H9 (cell line): ENCODE measurements at regions not wholly inside any gene's neighbourhood (a gene's known extent, or its start where the extent isn't known, plus 50 kb on each side); places are given as distances from the start of the nearest gene placed in this dataset.

Experiments
- DNase-seq: peaks from one replicate; pipeline ENCODE4 v3.0.0-alpha.2; 2017
- H2AFZ ChIP-seq: one replicate; pipeline ENCODE4 v1.6.1; 2013; ENCODE audit warnings: mild to moderate bottlenecking, low read length, control low read depth, moderate library complexity
- H2AK5ac ChIP-seq: 2 replicates; pipeline ENCODE4 v1.6.1; 2013; ENCODE audit warnings: low read length, control low read depth, mixed read lengths; ENCODE audit not compliant: insufficient read length
- H2BK120ac ChIP-seq: one replicate; pipeline ENCODE4 v1.6.1; 2013; ENCODE audit warnings: low read depth, mild to moderate bottlenecking, low read length, control low read depth, inconsistent platforms; ENCODE audit not compliant: poor library complexity, severe bottlenecking
- H2BK12ac ChIP-seq: 2 replicates; pipeline ENCODE4 v1.6.1; 2013; ENCODE audit warnings: low read length, control low read depth, mixed read lengths, low read depth; ENCODE audit not compliant: insufficient read length
- H2BK15ac ChIP-seq: 2 replicates; pipeline ENCODE4 v1.6.1; 2013; ENCODE audit warnings: low read depth, low read length, control low read depth
- H2BK20ac ChIP-seq: one replicate; pipeline ENCODE4 v1.6.1; 2013; ENCODE audit warnings: low read depth, mild to moderate bottlenecking, low read length, control low read depth, inconsistent platforms; ENCODE audit not compliant: poor library complexity, severe bottlenecking
- H2BK5ac ChIP-seq: 2 replicates; pipeline ENCODE4 v1.6.1; 2013; ENCODE audit warnings: low read length, control low read depth, mixed read lengths; ENCODE audit not compliant: insufficient read length
- H3K14ac ChIP-seq: 2 replicates; pipeline ENCODE4 v1.6.1; 2013; ENCODE audit warnings: low read length, control low read depth; ENCODE audit not compliant: insufficient read depth
- H3K18ac ChIP-seq: 2 replicates; pipeline ENCODE4 v1.6.1; 2013; ENCODE audit warnings: low read depth, mild to moderate bottlenecking, mixed read lengths, low read length, control low read depth; ENCODE audit not compliant: insufficient read length
- H3K23ac ChIP-seq: 2 replicates; pipeline ENCODE4 v1.6.1; 2013; ENCODE audit warnings: low read length, control low read depth, mixed read lengths, low read depth; ENCODE audit not compliant: insufficient read length
- H3K23me2 ChIP-seq: 2 replicates; pipeline ENCODE4 v1.6.1; 2013; ENCODE audit warnings: low read depth, mild to moderate bottlenecking, mixed read lengths, low read length, control low read depth; ENCODE audit not compliant: insufficient read length, poor library complexity, severe bottlenecking
- H3K27ac ChIP-seq: 2 replicates; pipeline ENCODE4 v1.5.1; 2013; ENCODE audit warnings: low read length, control low read depth, mixed read lengths, low read depth; ENCODE audit not compliant: insufficient read length
- H3K27me3 ChIP-seq: 2 replicates; pipeline ENCODE4 v1.6.1; 2013; ENCODE audit warnings: low read length, control low read depth, inconsistent platforms; ENCODE audit not compliant: insufficient read depth
- H3K4ac ChIP-seq: 2 replicates; pipeline ENCODE4 v1.6.1; 2013; ENCODE audit warnings: low read depth, mild to moderate bottlenecking, control low read depth, inconsistent platforms, low read length, moderate library complexity
- H3K4me1 ChIP-seq: 2 replicates; pipeline ENCODE4 v1.6.1; 2013; ENCODE audit warnings: low read length, control low read depth, inconsistent platforms; ENCODE audit not compliant: insufficient read depth
- H3K4me2 ChIP-seq: 2 replicates; pipeline ENCODE4 v1.6.1; 2013; ENCODE audit warnings: low read length, control low read depth, mixed read lengths; ENCODE audit not compliant: insufficient read length, insufficient read depth
- H3K56ac ChIP-seq: 2 replicates; pipeline ENCODE4 v1.6.1; 2013; ENCODE audit warnings: low read depth, mild to moderate bottlenecking, mixed read lengths, low read length, control low read depth; ENCODE audit not compliant: insufficient read length
- H3K79me1 ChIP-seq: 2 replicates; pipeline ENCODE4 v1.6.1; 2013; ENCODE audit warnings: low read depth, mild to moderate bottlenecking, moderate library complexity, low read length, control low read depth, inconsistent platforms; ENCODE audit not compliant: insufficient read depth, poor library complexity, severe bottlenecking
- H3K79me2 ChIP-seq: 2 replicates; pipeline ENCODE4 v1.6.1; 2013; ENCODE audit warnings: low read length, control low read depth, inconsistent platforms; ENCODE audit not compliant: insufficient read depth
- H3K9ac ChIP-seq: 2 replicates; pipeline ENCODE4 v1.6.1; 2013; ENCODE audit warnings: low read length, control low read depth, mixed read lengths; ENCODE audit not compliant: insufficient read length; ENCODE audit errors: extremely low read depth
- H3K9me3 ChIP-seq: one replicate; pipeline ENCODE4 v1.6.1; 2013; ENCODE audit warnings: low read depth, low read length, inconsistent platforms; ENCODE audit not compliant: control insufficient read depth
- H3T11ph ChIP-seq: one replicate; pipeline ENCODE4 v1.6.1; 2013; ENCODE audit warnings: mild to moderate bottlenecking, low read length, control low read depth, inconsistent platforms
- H4K20me1 ChIP-seq: one replicate; pipeline ENCODE4 v1.6.1; 2013; ENCODE audit not compliant: control insufficient read depth, insufficient read length, insufficient read depth
- H4K5ac ChIP-seq: 2 replicates; pipeline ENCODE4 v1.6.1; 2013; ENCODE audit warnings: low read depth, mild to moderate bottlenecking, mixed read lengths, low read length, control low read depth; ENCODE audit not compliant: insufficient read length
- H4K8ac ChIP-seq: replicated peaks from 2 replicates; pipeline ENCODE4 v1.6.1; 2013; ENCODE audit warnings: low read length, control low read depth, mixed read lengths, low read depth; ENCODE audit not compliant: insufficient read length
- H4K91ac ChIP-seq: 2 replicates; pipeline ENCODE4 v1.6.1; 2013; ENCODE audit warnings: low read depth, mild to moderate bottlenecking, moderate library complexity, mixed read lengths, low read length, control low read depth; ENCODE audit not compliant: insufficient read length
- H3K27ac Mint-ChIP-seq, 3 experiments: 2 replicates in 2 of 3; 3 replicates in 1 of 3; pipeline ENCODE4 v1.8.0; 2020 to 2021; ENCODE audit warnings: mixed read lengths in 3 of 3, mild to moderate bottlenecking in 1 of 3, moderate library complexity in 1 of 3
- H3K27me3 Mint-ChIP-seq: 2 replicates; pipeline ENCODE4 v1.8.0; 2021; ENCODE audit warnings: low read depth, mild to moderate bottlenecking, moderate library complexity, mixed read lengths
- H3K36me3 Mint-ChIP-seq, 3 experiments: 2 replicates in 2 of 3; 3 replicates in 1 of 3; pipeline ENCODE4 v1.8.0; 2020 to 2021; ENCODE audit warnings: low read depth in 3 of 3, mixed read lengths in 3 of 3; ENCODE audit not compliant: insufficient read depth in 1 of 3
- H3K4me1 Mint-ChIP-seq, 2 experiments: 2 replicates each; pipeline ENCODE4 v1.8.0; 2020; ENCODE audit warnings: mixed read lengths in 2 of 2
- H3K4me3 Mint-ChIP-seq, 2 experiments: 2 replicates in 1 of 2; 3 replicates in 1 of 2; pipeline ENCODE4 v1.8.0; 2020 to 2021; ENCODE audit warnings: mild to moderate bottlenecking in 2 of 2, mixed read lengths in 2 of 2, moderate library complexity in 1 of 2
- H3K9me3 Mint-ChIP-seq, 2 experiments: 2 replicates in 1 of 2; 3 replicates in 1 of 2; pipeline ENCODE4 v1.8.0; 2020; ENCODE audit warnings: mild to moderate bottlenecking in 2 of 2, mixed read lengths in 2 of 2, moderate library complexity in 1 of 2
- CTCF ChIP-seq: fragments of 200-600 bp; sonication (generic); conservative IDR thresholded peaks from 3 replicates; pipeline ENCODE4 v1.8.0; 2021; ENCODE audit warnings: antibody characterized with exemption, mild to moderate bottlenecking
- WGBS: extraction: QIAGEN DNeasy Blood & Tissue Kit; methylation state at CpG from one replicate; pipeline ENCODE4 v1.1.7; 2013; ENCODE audit warnings: missing lambda C conversion rate, low lambda C conversion rate, mixed read lengths; ENCODE audit not compliant: insufficient read length; ENCODE audit errors: extremely low coverage; 5-methylcytosine and 5-hydroxymethylcytosine counted together

GRCh38 chr18:14941792-14942191 lies 193.8 kb downstream of the ANKRD30B start:
- Histone ChIP-seq H3K23ac (no peak overlapping the region), H3K56ac (no peak overlapping the region), H3K23me2 (peaks cover 2% of the 10 kb centered on the region), H3K18ac (no peak overlapping the region), H4K91ac (no peak overlapping the region), H3K9ac (no peak overlapping the region), H3K4ac (no peak overlapping the region), H2AFZ (no peak overlapping the region), H4K8ac (no peak overlapping the region), H2BK15ac (no peak overlapping the region), H2BK120ac (no peak overlapping the region), H3K4me2 (no peak overlapping the region), H2BK20ac (no peak overlapping the region), H4K20me1 (no peaks in the 10 kb centered on the region), H3K27ac (no peak overlapping the region), H3K79me2 (no peaks in the 10 kb centered on the region), H4K5ac (no peak overlapping the region), H3K27me3 (no peaks in the 10 kb centered on the region), H2BK5ac (no peak overlapping the region), H3T11ph (no peak overlapping the region), H3K14ac (no peak overlapping the region), H3K9me3 (peaks cover 94% of the 10 kb centered on the region), H2BK12ac (no peak overlapping the region), H3K4me1 (no peaks in the 10 kb centered on the region), H2AK5ac (no peak overlapping the region), H3K79me1 (no peaks in the 10 kb centered on the region)
- H3K27me3 Mint-ChIP-seq, result peaks cover 1% of the 10 kb centered on the region
- H3K36me3 Mint-ChIP-seq, result peaks cover 16 to 21% (median 21%) of the 10 kb centered on the region in 3 experiments; a peak in 6 of 7 replicates
- no peak overlapping the region for H3K4me3 Mint-ChIP-seq
- peaks cover 90 to 93% of the 10 kb centered on the region in 2 experiments for H3K9me3 Mint-ChIP-seq
- no peak for TF ChIP-seq CTCF
- DNase-seq, result no peak
- no peaks in the 10 kb centered on the region for H3K4me1 Mint-ChIP-seq
- no CpG with 5 or more reads among the region's 3 CpGs for WGBS
- no peak overlapping the region for H3K27ac Mint-ChIP-seq
